GM06990 (cell line): ENCODE measurements at regions not wholly inside any gene's neighbourhood (a gene's known extent, or its start where the extent isn't known, plus 50 kb on each side); places are given as distances from the start of the nearest gene placed in this dataset.

Source experiments
- DNase-seq: peaks from one replicate; pipeline ENCODE4 v3.0.0-alpha.2; 2011; ENCODE audit not compliant: insufficient read length; ENCODE audit errors: extremely low read depth
- H3K27me3 ChIP-seq: replicated peaks from 2 replicates; pipeline ENCODE4 v1.6.0; 2011; ENCODE audit warnings: low read length; ENCODE audit not compliant: control insufficient read depth, insufficient read depth
- H3K36me3 ChIP-seq: 2 replicates; pipeline ENCODE4 v1.5.1; 2011; ENCODE audit warnings: low read length; ENCODE audit not compliant: control insufficient read depth, insufficient read depth
- H3K4me3 ChIP-seq: replicated peaks from 2 replicates; pipeline ENCODE4 v1.5.1; 2011; ENCODE audit warnings: low read depth, mild to moderate bottlenecking, control low read depth, low read length
- CTCF ChIP-seq: IDR thresholded peaks from 2 replicates; pipeline ENCODE4 v1.5.1; 2011; ENCODE audit warnings: low read length, control low read depth, mild to moderate bottlenecking, inconsistent platforms; ENCODE audit not compliant: insufficient read depth, poor library complexity, severe bottlenecking

GRCh38 chr9:109963079-109963478, 183.1 kb downstream of the PALM2AKAP2 start:
- DNase-seq = no peak
- Histone ChIP-seq H3K36me3 (no peaks in the 10 kb centered on the region), H3K27me3 (no peaks in the 10 kb centered on the region), H3K4me3 (no peak overlapping the region)
- no peak for TF ChIP-seq CTCF

- DNase-seq = peak; percentile 80
- no peaks in the 10 kb centered on the region for H3K27me3 ChIP-seq
- H3K36me3 ChIP-seq = no peaks in the 10 kb centered on the region
- TF ChIP-seq CTCF = peak; percentile 20
- H3K4me3 ChIP-seq = peak overlapping the region; percentile 15; the same call in 1 of the 2 replicates
Observed at GRCh38 chr9:109966643-109967368, 186.8 kb downstream of the PALM2AKAP2 start.

GRCh38 chr9:109967651-109968642, 187.9 kb downstream of the PALM2AKAP2 start:
- Histone ChIP-seq H3K27me3 (no peaks in the 10 kb centered on the region), H3K4me3 (peak overlapping the region; percentile 19; the same call in 1 of the 2 replicates), H3K36me3 (no peaks in the 10 kb centered on the region)
- DNase-seq = peak; percentile 78
- TF ChIP-seq CTCF = no peak

GRCh38 chr9:109969011-109969410, 189.0 kb downstream of the PALM2AKAP2 start:
- no peaks in the 10 kb centered on the region for H3K27me3 ChIP-seq
- TF ChIP-seq CTCF = peak; percentile 47
- no peaks in the 10 kb centered on the region for H3K36me3 ChIP-seq
- H3K4me3 ChIP-seq = no peak overlapping the region
- no peak for DNase-seq

GRCh38 chr9:109969573-109970237, 189.7 kb downstream of the PALM2AKAP2 start:
- Histone ChIP-seq H3K36me3 (no peaks in the 10 kb centered on the region), H3K4me3 (no peak overlapping the region), H3K27me3 (no peaks in the 10 kb centered on the region)
- no peak for DNase-seq
- TF ChIP-seq CTCF = no peak
